ENCODE measurements at regions not wholly inside any gene's neighbourhood (a gene's known extent, or its start where the extent isn't known, plus 50 kb on each side); places are given as distances from the start of the nearest gene placed in this dataset.

- TF ChIP-seq POLR2A (IDR thresholded peaks at IDR 0.05; ENCODE audit: extremely low read depth, insufficient read length) (no peak), CTCF (IDR thresholded peaks at IDR 0.05; ENCODE audit: low read depth, low read length) (no peak)
These were observed 1637.4 kb upstream of the PRMT6 start for GRCh38 chr1:105419030-105419429.
